ENCODE measurements at regions not wholly inside any gene's neighbourhood (a gene's known extent, or its start where the extent isn't known, plus 50 kb on each side); places are given as distances from the start of the nearest gene placed in this dataset.
A peak's percentile ranks its signal among the peaks of the same experiment; 100 is the strongest.

- DNase-seq, result no peak
These were observed 80.9 kb upstream of the KLF13 start for GRCh38 chr15:31245756-31246155.

GRCh38 chr15:31247404-31247803 is 79.2 kb upstream of the KLF13 start:
- no peak for DNase-seq

GRCh38 chr15:31248263-31248662 is 78.4 kb upstream of the KLF13 start:
- no peak for DNase-seq

GRCh38 chr15:31248951-31249350 is 77.7 kb upstream of the KLF13 start:
- no peak for DNase-seq

GRCh38 chr15:31250033-31250432 is 76.6 kb upstream of the KLF13 start:
- DNase-seq, result no peak

- DNase-seq, result no peak
These were observed 75.5 kb upstream of the KLF13 start for GRCh38 chr15:31251165-31251564.

GRCh38 chr15:31252171-31252785 is 74.4 kb upstream of the KLF13 start:
- no peak for DNase-seq

GRCh38 chr15:31254431-31255175 is 72.0 kb upstream of the KLF13 start:
- no peak for DNase-seq

- no peak for DNase-seq
These were observed 71.5 kb upstream of the KLF13 start for GRCh38 chr15:31255176-31255510.

- no peak for DNase-seq
These were observed 70.8 kb upstream of the KLF13 start for GRCh38 chr15:31255732-31256377.

GRCh38 chr15:31256378-31257265 is 70.0 kb upstream of the KLF13 start:
- no peak for DNase-seq

- no peak for DNase-seq
These were observed 69.3 kb upstream of the KLF13 start for GRCh38 chr15:31257286-31257685.

GRCh38 chr15:31258260-31258659 is 68.4 kb upstream of the KLF13 start:
- DNase-seq, result no peak

GRCh38 chr15:31259562-31260252 is 66.9 kb upstream of the KLF13 start:
- DNase-seq, result no peak

- no peak for DNase-seq
These were observed 65.9 kb upstream of the KLF13 start for GRCh38 chr15:31260646-31261265.

GRCh38 chr15:31261266-31262142 is 65.1 kb upstream of the KLF13 start:
- DNase-seq, result no peak

GRCh38 chr15:31262143-31262530 is 64.5 kb upstream of the KLF13 start:
- peak in 1 of 2 experiments; percentile 1 for DNase-seq

- peak in 1 of 2 experiments; percentile 6 for DNase-seq
These were observed 63.5 kb upstream of the KLF13 start for GRCh38 chr15:31262901-31263671.

GRCh38 chr15:31263751-31264558 is 62.7 kb upstream of the KLF13 start:
- peak; percentile 78 to 81 for DNase-seq
